NT2/D1 (cell line): ENCODE measurements at regions not wholly inside any gene's neighbourhood (a gene's known extent, or its start where the extent isn't known, plus 50 kb on each side); places are given as distances from the start of the nearest gene placed in this dataset.

Experiments
- SUZ12 ChIP-seq: IDR thresholded peaks from 2 replicates; pipeline ENCODE4 v1.6.1; 2011; ENCODE audit not compliant: insufficient read length, insufficient read depth; ENCODE audit errors: extremely low read depth
- YY1 ChIP-seq: IDR thresholded peaks from 2 replicates; pipeline ENCODE4 v1.6.1; 2011; ENCODE audit not compliant: insufficient read length, insufficient read depth
- ZNF274 ChIP-seq: IDR thresholded peaks from 2 replicates; pipeline ENCODE4 v1.6.1; 2011; ENCODE audit warnings: mild to moderate bottlenecking, low read depth, low read length

GRCh38 chr7:52302765-52303520, 732.5 kb upstream of the POM121L12 start:
- TF ChIP-seq YY1 (no peak), SUZ12 (no peak), ZNF274 (no peak)
